Stimulated activated CD4-positive, alpha-beta T cell treated with anti-CD3 and anti-CD28 coated beads, Interleukin-15, amount 100 ng/mL, for 1 hour (primary cell): ENCODE measurements at regions not wholly inside any gene's neighbourhood (a gene's known extent, or its start where the extent isn't known, plus 50 kb on each side); places are given as distances from the start of the nearest gene placed in this dataset.

Source experiments
- DNase-seq, 2 donors: peaks; one replicate each; pipeline ENCODE4 v3.0.0-alpha.2; 2020; ENCODE audit warnings: low read depth in 1 of 2, low spot score in 1 of 2

- DNase-seq: no peak
Observed at GRCh38 chrX:9191392-9191791, 157.5 kb upstream of the FAM9B start.

GRCh38 chrX:9195199-9195880, 161.4 kb upstream of the FAM9B start:
- no peak for DNase-seq

DNA sequence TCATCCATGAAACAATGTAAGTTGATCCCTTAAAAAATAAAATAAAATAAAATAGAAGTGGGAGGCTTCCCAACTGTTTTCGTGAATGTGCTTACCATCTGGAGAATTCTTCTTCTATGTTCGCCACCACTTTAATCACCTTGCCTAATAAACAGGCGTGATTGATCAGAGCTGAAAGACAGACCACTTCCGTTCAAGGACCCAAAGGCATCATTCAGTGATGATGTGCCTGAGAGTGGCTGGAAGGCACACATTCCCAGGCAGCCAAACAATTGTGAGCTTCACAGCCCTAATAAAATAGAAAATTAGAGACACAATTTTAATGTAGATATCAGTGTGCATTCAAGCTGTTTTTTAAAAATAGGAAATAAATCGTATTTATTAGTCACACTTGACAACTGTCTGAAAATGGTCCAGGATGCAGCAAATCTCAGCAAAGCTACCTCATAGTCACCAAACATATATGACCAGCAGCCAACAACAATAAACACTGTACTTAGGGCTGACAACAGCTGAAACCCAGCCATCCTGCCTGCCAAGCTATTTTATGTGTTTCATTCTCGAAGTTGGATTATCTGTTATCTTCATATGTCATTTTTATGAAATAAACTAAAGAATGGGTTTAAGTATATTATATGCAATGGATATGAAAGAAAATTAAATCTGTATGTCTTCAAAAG, 163.2 kb upstream of the FAM9B start:
- DNase-seq: no peak

GRCh38 chrX:9204560-9204959, 170.6 kb upstream of the FAM9B start:
- DNase-seq: no peak

DNA sequence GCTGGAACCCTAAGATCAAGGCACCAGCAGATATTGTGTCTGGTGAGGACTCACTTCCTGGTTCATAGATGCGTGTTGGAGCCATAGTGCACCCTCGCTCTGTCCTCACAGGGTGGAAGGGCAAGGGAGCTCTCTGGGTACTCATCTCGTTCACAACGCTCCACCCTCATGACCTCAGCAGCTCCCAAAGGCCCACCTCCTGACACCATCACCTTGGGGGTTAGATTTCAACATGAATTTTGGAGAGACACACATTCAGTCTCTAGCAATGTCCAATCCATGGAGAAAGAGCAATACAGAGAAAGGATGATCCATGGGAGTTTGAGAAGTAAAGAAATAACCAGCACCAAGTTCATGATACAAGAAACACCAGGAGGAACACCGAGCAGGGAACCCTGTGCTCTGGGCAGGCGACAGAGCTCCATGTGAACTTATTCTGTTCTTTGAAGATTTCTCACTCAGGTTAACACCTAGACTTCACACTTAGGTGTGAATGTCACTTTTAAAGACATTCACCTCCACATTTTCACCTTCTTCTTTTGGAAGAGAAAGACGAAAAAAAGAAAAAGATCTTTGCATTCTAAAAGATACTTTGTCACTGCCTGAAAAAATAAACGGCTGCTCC, 171.8 kb upstream of the FAM9B start:
- DNase-seq: no peak

DNA sequence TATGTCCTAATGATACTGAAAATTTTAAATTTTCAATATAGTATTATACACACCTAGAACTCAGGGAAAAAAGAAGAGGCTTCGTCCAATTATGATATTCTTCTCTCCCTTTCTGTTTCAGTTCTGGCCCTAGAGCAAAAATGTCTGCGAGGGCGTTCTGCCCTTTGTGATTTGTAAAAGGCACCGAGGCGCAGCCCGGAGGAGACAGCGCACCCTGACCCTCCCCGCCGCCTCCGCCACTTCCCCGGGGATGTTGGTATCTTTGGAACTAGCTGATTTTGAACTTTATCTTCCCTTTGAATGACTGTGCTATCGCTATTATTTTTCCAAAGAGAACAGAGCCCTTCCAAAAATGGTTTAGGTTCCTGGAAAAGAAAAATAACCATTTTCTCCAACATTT, 173.2 kb upstream of the FAM9B start:
- no peak for DNase-seq

DNA sequence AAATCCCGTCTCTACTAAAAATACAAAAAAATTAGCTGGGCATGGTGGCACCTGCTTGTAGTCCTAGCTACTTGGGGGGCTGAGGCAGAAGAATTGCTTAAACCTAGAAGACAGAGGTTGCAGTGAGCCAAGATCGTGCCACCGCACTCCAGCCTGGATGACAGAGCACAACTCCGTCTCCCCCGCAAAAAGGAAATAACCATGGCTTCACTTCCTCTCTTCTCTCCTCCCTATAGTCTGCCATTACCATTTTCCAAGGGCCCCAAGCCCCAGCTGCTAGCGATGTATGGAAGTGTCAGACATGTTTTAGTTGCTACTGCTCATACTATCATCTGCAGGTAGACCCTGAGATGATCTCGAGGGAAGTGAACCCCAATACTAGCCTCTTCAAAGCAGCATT, 177.3 kb upstream of the FAM9B start:
- no peak for DNase-seq

GRCh38 chrX:9221781-9222180, 187.9 kb upstream of the FAM9B start:
- no peak for DNase-seq

- DNase-seq: no peak
Observed at GRCh38 chrX:9222299-9222698, 188.4 kb upstream of the FAM9B start.

- DNase-seq: no peak
Observed at GRCh38 chrX:9227276-9227675, 193.3 kb upstream of the FAM9B start.

DNA sequence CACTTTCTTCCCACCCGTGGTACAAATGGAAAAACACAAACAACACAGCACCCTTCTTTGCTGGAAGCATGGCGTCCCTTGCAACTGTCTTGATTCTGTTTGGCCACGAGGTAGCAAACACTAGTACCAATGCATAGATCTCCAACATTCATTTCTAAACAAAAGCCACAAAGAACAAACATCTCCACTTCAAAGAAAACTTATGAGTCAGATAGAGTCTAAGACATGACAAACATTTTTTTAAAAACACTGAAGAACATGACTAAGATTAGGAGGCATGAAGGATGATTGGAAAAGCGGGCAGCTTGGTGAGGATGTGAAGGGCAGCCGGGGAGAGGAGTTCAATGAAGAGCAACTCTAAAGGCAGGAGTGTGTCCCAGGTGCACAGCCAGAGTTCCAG, 197.6 kb upstream of the FAM9B start:
- DNase-seq: no peak

GRCh38 chrX:9233141-9233540, 199.2 kb upstream of the FAM9B start:
- no peak for DNase-seq

DNA sequence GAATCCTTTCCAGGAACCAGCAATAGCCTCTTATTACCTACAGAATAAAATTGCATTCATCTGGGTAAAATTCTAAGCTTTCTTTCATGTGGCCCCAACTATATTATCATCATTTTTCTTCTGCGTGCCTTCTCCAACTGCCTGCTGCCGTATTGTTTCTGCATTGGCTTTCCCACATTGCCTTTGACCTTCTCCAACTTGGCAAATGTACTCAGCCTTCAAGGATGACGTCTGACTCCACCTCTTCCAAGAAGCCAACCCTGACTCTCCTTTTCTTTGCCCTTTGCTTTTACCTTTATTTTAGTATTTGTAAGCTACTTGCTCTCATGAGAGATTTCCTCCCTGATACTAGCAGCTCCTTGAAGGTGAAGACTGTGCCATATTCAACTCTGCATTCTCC, 200.4 kb upstream of the FAM9B start:
- DNase-seq: no peak

DNA sequence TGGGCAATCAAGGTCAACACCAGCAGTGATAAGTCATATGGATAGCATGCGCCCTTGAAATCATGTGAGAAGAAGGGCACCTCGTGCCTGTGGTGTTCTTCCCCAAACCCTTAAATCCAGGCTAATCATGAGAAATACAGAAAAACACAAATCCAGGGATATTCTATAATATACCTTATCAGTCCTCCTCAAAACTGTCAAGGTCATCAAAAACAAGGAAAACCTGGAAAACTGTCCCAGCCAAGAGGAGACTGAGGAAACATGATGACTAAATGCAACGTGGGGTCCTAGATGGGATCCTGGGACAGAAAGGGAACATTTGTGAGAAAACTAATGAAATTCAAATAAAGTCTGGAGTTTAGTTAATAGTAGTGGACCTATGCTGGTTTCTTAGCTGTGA, 201.8 kb upstream of the FAM9B start:
- DNase-seq: no peak

DNA sequence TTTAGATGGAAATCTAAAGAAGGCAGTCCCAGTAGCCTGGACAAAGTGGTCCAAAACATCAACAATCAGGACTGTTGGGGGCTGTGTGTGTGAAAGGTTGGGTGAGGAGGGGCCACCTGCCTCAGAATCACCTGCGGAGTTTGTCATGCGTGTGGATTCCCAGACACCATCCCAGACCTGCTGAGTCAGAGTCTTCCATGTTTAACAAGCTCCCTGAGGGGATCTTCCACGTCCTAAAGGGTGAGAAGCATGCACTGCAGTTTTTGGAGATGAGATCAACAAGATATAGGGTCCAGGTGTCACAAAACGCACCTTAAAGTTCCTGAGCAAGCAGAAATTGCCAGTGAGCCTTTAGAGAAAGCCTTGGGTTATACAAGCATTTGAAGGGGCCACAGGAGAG, 207.0 kb upstream of the FAM9B start:
- DNase-seq: no peak

DNA sequence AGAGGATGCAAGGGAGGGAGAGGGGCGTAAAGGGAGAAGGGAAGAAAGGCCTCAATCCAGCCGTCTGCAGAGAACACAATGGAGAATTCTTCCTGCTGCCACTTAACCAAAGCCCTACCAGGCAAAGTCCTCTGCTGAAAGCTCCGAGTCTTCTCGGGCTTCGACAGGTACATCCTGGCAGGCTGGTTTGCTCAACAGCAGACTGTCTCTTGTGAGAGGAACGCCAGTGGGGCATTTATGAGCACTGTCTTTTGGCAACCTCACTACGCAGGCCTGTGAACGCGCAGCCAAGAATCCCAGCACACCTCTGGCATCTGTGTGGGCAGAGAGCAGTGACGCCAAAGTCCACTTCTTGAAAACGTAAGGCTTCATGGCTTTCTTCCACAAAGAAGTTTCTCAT, 207.5 kb upstream of the FAM9B start:
- no peak for DNase-seq

GRCh38 chrX:9249051-9249846, 215.3 kb upstream of the FAM9B start:
- DNase-seq: no peak

- DNase-seq: no peak
Observed at GRCh38 chrX:9252182-9252581, 212.7 kb upstream of the TBL1X start.

DNA sequence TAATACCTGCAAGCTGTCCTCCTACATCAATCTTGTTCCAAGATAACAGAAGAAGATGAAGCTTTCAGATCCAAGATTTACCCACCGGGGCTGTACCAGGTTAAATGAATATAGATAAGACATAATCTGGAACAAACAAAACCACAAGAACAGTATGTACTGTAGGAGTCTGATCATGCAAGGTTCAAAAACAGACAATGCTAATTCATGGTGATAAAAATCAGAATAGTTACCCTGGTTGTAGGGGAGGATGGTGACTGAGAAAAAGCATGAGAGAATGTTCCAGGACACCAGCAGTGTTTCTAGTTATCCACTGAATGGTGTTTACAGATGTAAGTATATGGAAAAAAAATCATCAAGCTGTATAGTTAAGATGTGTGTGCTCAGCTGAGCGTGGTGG, 211.6 kb upstream of the TBL1X start:
- DNase-seq: no peak

GRCh38 chrX:9257718-9258420, 207.0 kb upstream of the TBL1X start:
- no peak for DNase-seq

- DNase-seq: no peak
Observed at GRCh38 chrX:9258421-9259104, 206.3 kb upstream of the TBL1X start.
